ENCODE measurements at regions not wholly inside any gene's neighbourhood (a gene's known extent, or its start where the extent isn't known, plus 50 kb on each side); places are given as distances from the start of the nearest gene placed in this dataset.

- no peak for TF ChIP-seq CTCF (IDR thresholded peaks at IDR 0.05)
- TF ChIP-seq POLR2A (IDR thresholded peaks at IDR 0.05) = no peak
Observed at GRCh38 chr17:64728041-64728695, 66.1 kb upstream of the SMURF2 start.

All from testis (tissue), 2 donors.